Keratinocyte (primary cell): ENCODE measurements at regions not wholly inside any gene's neighbourhood (a gene's known extent, or its start where the extent isn't known, plus 50 kb on each side); places are given as distances from the start of the nearest gene placed in this dataset.

Source experiments
- DNase-seq: peaks from one replicate; pipeline ENCODE4 v3.0.0-alpha.2; 2011; ENCODE audit warnings: low read depth, missing footprints, low spot score
- FAIRE-seq: peaks from 2 replicates; lab custom pipeline; 2011; peaks lifted over from hg19 to GRCh38; lab: Jason Lieb, UNC
- H2AFZ ChIP-seq: 2 replicates; pipeline ENCODE4 v1.6.0; 2012; ENCODE audit warnings: low read length, control low read depth, inconsistent platforms; ENCODE audit not compliant: control insufficient read depth
- H3K27ac ChIP-seq: 2 replicates; pipeline ENCODE4 v1.5.1; 2011; ENCODE audit warnings: low read length; ENCODE audit not compliant: control insufficient read depth, insufficient read depth
- H3K27me3 ChIP-seq: 3 replicates; pipeline ENCODE4 v1.6.0; 2011; ENCODE audit warnings: low read length; ENCODE audit not compliant: control insufficient read depth, insufficient read depth; ENCODE audit errors: extremely low read depth
- H3K36me3 ChIP-seq, 2 experiments: 2 replicates in 1 of 2; 3 replicates in 1 of 2; pipeline ENCODE4 v1.5.1; 2011; ENCODE audit warnings: low read length in 2 of 2, mild to moderate bottlenecking in 1 of 2; ENCODE audit not compliant: control insufficient read depth in 2 of 2, insufficient read depth in 2 of 2; ENCODE audit errors: extremely low read depth in 1 of 2
- H3K4me1 ChIP-seq: 3 replicates; pipeline ENCODE4 v1.5.1; 2011; ENCODE audit warnings: low read length; ENCODE audit not compliant: control insufficient read depth, insufficient read depth; ENCODE audit errors: extremely low read depth
- H3K4me2 ChIP-seq: 3 replicates; pipeline ENCODE4 v1.6.0; 2011; ENCODE audit warnings: low read depth, low read length; ENCODE audit not compliant: control insufficient read depth, insufficient read depth; ENCODE audit errors: extremely low read depth
- H3K4me3 ChIP-seq, 3 experiments: fragments of 200-600 bp in 1 of 3; sonication (generic) in 1 of 3; 2 replicates in 2 of 3; 3 replicates in 1 of 3; pipeline ENCODE4 v1.5.1; 2011 to 2016; ENCODE audit warnings: low read length in 3 of 3, mild to moderate bottlenecking in 3 of 3, control low read depth in 2 of 3, inconsistent platforms in 1 of 3, low read depth in 1 of 3, mixed read lengths in 1 of 3, mixed run types in 1 of 3, moderate library complexity in 1 of 3; ENCODE audit not compliant: control insufficient read depth in 2 of 3, insufficient read depth in 2 of 3; ENCODE audit errors: extremely low read depth in 1 of 3
- H3K79me2 ChIP-seq: 2 replicates; pipeline ENCODE4 v1.6.0; 2012; ENCODE audit warnings: low read length; ENCODE audit not compliant: control insufficient read depth, insufficient read depth
- H3K9ac ChIP-seq: 3 replicates; pipeline ENCODE4 v1.6.0; 2011; ENCODE audit warnings: low read length; ENCODE audit not compliant: control insufficient read depth, insufficient read depth; ENCODE audit errors: extremely low read depth
- H3K9me1 ChIP-seq: 3 replicates; pipeline ENCODE4 v1.6.0; 2011; ENCODE audit warnings: low read length; ENCODE audit not compliant: control insufficient read depth, insufficient read depth; ENCODE audit errors: extremely low read depth
- H3K9me3 ChIP-seq: 2 replicates; pipeline ENCODE4 v1.5.1; 2012; ENCODE audit warnings: low read depth, low read length; ENCODE audit not compliant: control insufficient read depth
- H4K20me1 ChIP-seq: 3 replicates; pipeline ENCODE4 v1.6.0; 2011; ENCODE audit warnings: low read length; ENCODE audit not compliant: control insufficient read depth, insufficient read depth; ENCODE audit errors: extremely low read depth
- CTCF ChIP-seq, 3 experiments: IDR thresholded peaks in 1 of 3; conservative IDR thresholded peaks in 1 of 3; optimal IDR thresholded peaks in 1 of 3; 2 replicates in 2 of 3; 3 replicates in 1 of 3; pipeline versions ENCODE3 to v1.5.1; 2011; ENCODE audit warnings: low read length in 3 of 3, mild to moderate bottlenecking in 3 of 3, moderate library complexity in 2 of 3, control low read depth in 1 of 3, inconsistent platforms in 1 of 3; ENCODE audit not compliant: insufficient read depth in 2 of 3; ENCODE audit errors: extremely low read depth in 1 of 3
- EZH2 ChIP-seq: IDR thresholded peaks from one replicate; pipeline ENCODE4 v1.6.1; 2012; ENCODE audit warnings: inconsistent platforms, mild to moderate bottlenecking, low read length, moderate library complexity
- dilution Hi-C: fragments of 300-500 bp; cut with MboI; formaldehyde crosslinking; loops from one replicate; pipeline ENCODE4 v1.7.0; 2020; ENCODE audit warnings: low sequenced_read_pairs; ENCODE audit not compliant: extremely low pct_ligation_motif_present

DNA sequence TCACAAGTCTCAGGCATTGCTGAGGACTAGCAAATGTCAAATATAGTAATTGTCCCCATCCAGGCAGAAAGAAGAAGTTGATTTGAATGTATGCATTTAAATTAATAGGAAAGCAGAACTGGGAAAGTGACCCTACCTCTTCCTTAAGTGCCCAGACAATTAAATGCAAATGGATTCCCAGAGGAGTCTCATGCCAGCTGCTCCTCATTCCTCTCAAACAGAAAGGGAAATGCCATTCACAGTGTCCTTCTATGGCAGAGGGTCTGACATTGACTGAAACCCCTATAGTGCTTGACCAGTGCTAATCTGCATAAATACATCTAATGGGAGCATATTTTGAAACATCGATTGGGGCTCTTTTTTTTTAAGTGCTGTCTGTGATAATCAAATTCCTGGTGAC is 292.4 kb upstream of the SEL1L start:
- TF ChIP-seq EZH2: no peak
- no peak for TF ChIP-seq CTCF (optimal IDR thresholded peaks at IDR 0.05 in 1 of 3, IDR thresholded peaks at IDR 0.05 in 1 of 3, conservative IDR thresholded peaks at IDR 0.05 in 1 of 3; ENCODE audit: extremely low read depth in 1 of 3, insufficient read depth in 2 of 3, low read length in 3 of 3)
- no peak overlapping the region for H3K4me2 ChIP-seq
- H3K4me3 ChIP-seq: no peak overlapping the region
- H3K27me3 ChIP-seq: no peaks in the 10 kb centered on the region
- no peaks in the 10 kb centered on the region for H3K36me3 ChIP-seq
- no peak overlapping the region for H3K9ac ChIP-seq
- no peaks in the 10 kb centered on the region for H3K9me1 ChIP-seq
- no peak for FAIRE-seq
- H3K9me3 ChIP-seq: no peaks in the 10 kb centered on the region
- H2AFZ ChIP-seq: no peak overlapping the region
- H4K20me1 ChIP-seq: no peaks in the 10 kb centered on the region
- DNase-seq: no peak
- dilution Hi-C loops: no loop called here
- no peaks in the 10 kb centered on the region for H3K4me1 ChIP-seq
- no peaks in the 10 kb centered on the region for H3K79me2 ChIP-seq
- no peak overlapping the region for H3K27ac ChIP-seq

- no peak overlapping the region for H3K9ac ChIP-seq
- dilution Hi-C loops: no loop called here
- DNase-seq (no peak), FAIRE-seq (no peak)
- TF ChIP-seq CTCF (optimal IDR thresholded peaks at IDR 0.05 in 1 of 3, IDR thresholded peaks at IDR 0.05 in 1 of 3, conservative IDR thresholded peaks at IDR 0.05 in 1 of 3; ENCODE audit: extremely low read depth in 1 of 3, insufficient read depth in 2 of 3, low read length in 3 of 3) (no peak), EZH2 (no peak)
- H3K79me2 ChIP-seq: no peaks in the 10 kb centered on the region
- H3K27ac ChIP-seq: no peak overlapping the region
- H3K27me3 ChIP-seq: no peaks in the 10 kb centered on the region
- H3K9me1 ChIP-seq: no peaks in the 10 kb centered on the region
- no peaks in the 10 kb centered on the region for H3K9me3 ChIP-seq
- H2AFZ ChIP-seq: no peak overlapping the region
- H3K4me3 ChIP-seq: no peak overlapping the region
- no peaks in the 10 kb centered on the region for H3K4me1 ChIP-seq
- H3K36me3 ChIP-seq: no peaks in the 10 kb centered on the region
- no peaks in the 10 kb centered on the region for H4K20me1 ChIP-seq
- no peak overlapping the region for H3K4me2 ChIP-seq
These were observed 295.8 kb upstream of the SEL1L start for GRCh38 chr14:81829447-81829846.
